ENCODE measurements at regions not wholly inside any gene's neighbourhood (a gene's known extent, or its start where the extent isn't known, plus 50 kb on each side); places are given as distances from the start of the nearest gene placed in this dataset.

GRCh38 chr18:69128978-69129377 lies 271.7 kb upstream of the DOK6 start:
- no peak for TF ChIP-seq REST (IDR thresholded peaks at IDR 0.05; ENCODE audit: insufficient read depth in 1 of 2, low read depth in 2 of 2, low read length in 1 of 2)
- TF ChIP-seq CTCF (IDR thresholded peaks at IDR 0.05): no peak
- no peak for TF ChIP-seq POLR2AphosphoS5 (IDR thresholded peaks at IDR 0.05; ENCODE audit: low read depth, low read length)
- TF ChIP-seq SIN3A (IDR thresholded peaks at IDR 0.05; ENCODE audit: borderline replicate concordance, insufficient read depth, low read depth, low read length): no peak

Measured in Panc1 (cell line).